CD14-positive monocyte (primary cell): ENCODE measurements at regions not wholly inside any gene's neighbourhood (a gene's known extent, or its start where the extent isn't known, plus 50 kb on each side); places are given as distances from the start of the nearest gene placed in this dataset.

Experiments used
- DNase-seq, 3 donors: peaks; one replicate each; pipeline ENCODE4 v3.0.0-alpha.2; 2011 to 2022
- H2AFZ ChIP-seq: 2 replicates; pipeline ENCODE4 v1.6.0; 2012; ENCODE audit warnings: mild to moderate bottlenecking, low read depth, low read length, inconsistent platforms; ENCODE audit not compliant: insufficient read depth, poor library complexity, severe bottlenecking
- H3K27ac ChIP-seq, 2 donors: 1 replicate in 1 of 2; 2 replicates in 1 of 2; pipeline ENCODE4 v1.5.1; 2012 to 2013; ENCODE audit warnings: low read length in 2 of 2, control low read depth in 1 of 2, inconsistent platforms in 1 of 2, low read depth in 1 of 2, mild to moderate bottlenecking in 1 of 2
- H3K27me3 ChIP-seq, 2 donors: one replicate each; pipeline versions ENCODE4 v1.6.0 to v1.6.1; 2011 to 2013; ENCODE audit warnings: low read length in 2 of 2; ENCODE audit not compliant: control insufficient read depth in 2 of 2, insufficient read depth in 2 of 2
- H3K36me3 ChIP-seq, 2 donors: replicated peaks in 1 of 2; 1 replicate in 1 of 2; 2 replicates in 1 of 2; pipeline versions ENCODE4 v1.5.1 to v1.6.1; 2012 to 2013; ENCODE audit warnings: low read length in 2 of 2, control low read depth in 1 of 2, inconsistent platforms in 1 of 2, mild to moderate bottlenecking in 1 of 2; ENCODE audit not compliant: insufficient read depth in 2 of 2, control insufficient read depth in 1 of 2
- H3K4me1 ChIP-seq, 2 donors: 1 replicate in 1 of 2; 2 replicates in 1 of 2; pipeline versions ENCODE4 v1.5.1 to v1.6.1; 2012 to 2013; ENCODE audit warnings: low read length in 2 of 2, control low read depth in 1 of 2, inconsistent platforms in 1 of 2, mild to moderate bottlenecking in 1 of 2, moderate library complexity in 1 of 2; ENCODE audit not compliant: insufficient read depth in 2 of 2, control insufficient read depth in 1 of 2
- H3K4me2 ChIP-seq: replicated peaks from 2 replicates; pipeline ENCODE3; 2012; ENCODE audit warnings: low read length, moderate library complexity, mild to moderate bottlenecking; ENCODE audit not compliant: poor library complexity, severe bottlenecking; ENCODE audit errors: extremely low read depth
- H3K4me3 ChIP-seq, 3 experiments: fragments of 200-600 bp in 1 of 3; sonication (generic) in 1 of 3; replicated peaks in 1 of 3; 1 replicate in 2 of 3; 2 replicates in 1 of 3; pipeline ENCODE4 v1.5.1; 2011 to 2013; ENCODE audit warnings: low read length in 3 of 3, mild to moderate bottlenecking in 3 of 3, control low read depth in 2 of 3, low read depth in 2 of 3, inconsistent platforms in 1 of 3, moderate library complexity in 1 of 3
- H3K79me2 ChIP-seq: 2 replicates; pipeline ENCODE4 v1.6.0; 2012; ENCODE audit warnings: mild to moderate bottlenecking, control low read depth, inconsistent platforms, low read length, moderate library complexity; ENCODE audit not compliant: insufficient read depth
- H3K9ac ChIP-seq: 2 replicates; pipeline ENCODE4 v1.6.0; 2017; ENCODE audit warnings: low read length, mild to moderate bottlenecking; ENCODE audit not compliant: insufficient read depth, poor library complexity, severe bottlenecking
- H3K9me3 ChIP-seq, 2 donors: replicated peaks in 1 of 2; 1 replicate in 1 of 2; 2 replicates in 1 of 2; pipeline versions ENCODE4 v1.5.1 to v1.6.1; 2012 to 2013; ENCODE audit warnings: low read length in 2 of 2, control low read depth in 1 of 2; ENCODE audit not compliant: control insufficient read depth in 1 of 2, insufficient read depth in 1 of 2
- H4K20me1 ChIP-seq: 2 replicates; pipeline ENCODE4 v1.6.0; 2012; ENCODE audit warnings: mild to moderate bottlenecking, low read length, control low read depth, moderate library complexity; ENCODE audit not compliant: insufficient read depth
- H3K27ac Mint-ChIP-seq, 7 donors: one replicate each; pipeline ENCODE4 v1.8.0; 2020; ENCODE audit warnings: mild to moderate bottlenecking in 7 of 7, mixed read lengths in 7 of 7, moderate library complexity in 6 of 7, inconsistent platforms in 2 of 7
- H3K27me3 Mint-ChIP-seq, 3 donors: one replicate each; pipeline ENCODE4 v1.8.0; 2021 to 2022; ENCODE audit warnings: low read depth in 3 of 3, mild to moderate bottlenecking in 3 of 3, mixed read lengths in 3 of 3, moderate library complexity in 3 of 3, inconsistent platforms in 1 of 3
- H3K36me3 Mint-ChIP-seq, 2 donors: one replicate each; pipeline ENCODE4 v1.8.0; 2020; ENCODE audit warnings: mixed read lengths in 2 of 2, inconsistent platforms in 1 of 2, mild to moderate bottlenecking in 1 of 2
- H3K4me1 Mint-ChIP-seq: one replicate; pipeline ENCODE4 v1.8.0; 2020; ENCODE audit warnings: mild to moderate bottlenecking, mixed read lengths
- H3K4me3 Mint-ChIP-seq, 2 donors: one replicate each; pipeline ENCODE4 v1.8.0; 2020; ENCODE audit warnings: mild to moderate bottlenecking in 2 of 2, mixed read lengths in 2 of 2, moderate library complexity in 1 of 2
- H3K9me3 Mint-ChIP-seq, 7 donors: one replicate each; pipeline ENCODE4 v1.8.0; 2020 to 2022; ENCODE audit warnings: mixed read lengths in 7 of 7, mild to moderate bottlenecking in 6 of 7, moderate library complexity in 6 of 7, inconsistent platforms in 2 of 7
- WGBS: methylation state at CpG from one replicate; pipeline ENCODE4 v1.1.5; 2013; ENCODE audit warnings: missing lambda C conversion rate; ENCODE audit not compliant: insufficient coverage; 5-methylcytosine and 5-hydroxymethylcytosine counted together
- intact Hi-C, 2 donors: fragments of 100-400 bp; cut with micrococcal nuclease; formaldehyde crosslinking; loops; one replicate each; pipeline versions ENCODE4 v1.15.0 to v1.15.1; 2023
- TF ChIP-seq, protein P1 (sequence below): fragments of 200-600 bp; IDR thresholded peaks from one replicate; pipeline ENCODE4 v1.8.0; 2022; ENCODE audit warnings: antibody characterized with exemption, mild to moderate bottlenecking

DNA sequence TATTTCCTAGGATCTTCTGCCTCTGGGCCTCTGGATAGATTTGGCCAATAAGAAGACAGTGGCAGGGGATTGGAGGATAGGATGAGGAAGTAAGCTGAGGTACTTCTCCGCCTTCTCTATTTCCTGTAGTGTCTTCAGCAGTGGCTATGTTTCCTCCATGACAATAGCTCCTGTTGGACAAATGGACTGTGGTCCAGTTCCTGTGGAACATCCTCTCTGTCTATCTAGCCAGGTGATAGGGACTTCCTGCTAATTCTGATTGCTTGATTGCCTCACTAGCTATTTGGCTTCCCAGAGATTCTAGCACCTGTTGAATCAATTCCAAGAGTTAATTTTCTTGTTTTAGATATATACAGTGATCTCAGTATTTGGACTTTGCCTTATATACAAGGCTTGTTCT is 456.2 kb upstream of the NECTIN3 start:
- H3K36me3 ChIP-seq, result no peaks in the 10 kb centered on the region
- Mint-ChIP-seq H3K4me3 (no peak overlapping the region), H3K9me3 (peaks cover 0 to 11% (median 3%) of the 10 kb centered on the region in 7 donors), H3K4me1 (no peaks in the 10 kb centered on the region), H3K27ac (no peak overlapping the region), H3K27me3 (no peaks in the 10 kb centered on the region), H3K36me3 (no peaks in the 10 kb centered on the region)
- H4K20me1 ChIP-seq, result no peaks in the 10 kb centered on the region
- no peaks in the 10 kb centered on the region for H3K4me1 ChIP-seq
- H2AFZ ChIP-seq, result no peak overlapping the region
- H3K9ac ChIP-seq, result no peak overlapping the region
- no peak overlapping the region for H3K4me2 ChIP-seq
- no peak overlapping the region for H3K27ac ChIP-seq
- H3K4me3 ChIP-seq, result no peak overlapping the region
- intact Hi-C loops, result no loop called here
- H3K79me2 ChIP-seq, result no peaks in the 10 kb centered on the region
- no peaks in the 10 kb centered on the region for H3K27me3 ChIP-seq
- WGBS, result no CpG with 5 or more reads among the region's 1 CpG
- DNase-seq, result no peak
- TF ChIP-seq, protein P1, sequence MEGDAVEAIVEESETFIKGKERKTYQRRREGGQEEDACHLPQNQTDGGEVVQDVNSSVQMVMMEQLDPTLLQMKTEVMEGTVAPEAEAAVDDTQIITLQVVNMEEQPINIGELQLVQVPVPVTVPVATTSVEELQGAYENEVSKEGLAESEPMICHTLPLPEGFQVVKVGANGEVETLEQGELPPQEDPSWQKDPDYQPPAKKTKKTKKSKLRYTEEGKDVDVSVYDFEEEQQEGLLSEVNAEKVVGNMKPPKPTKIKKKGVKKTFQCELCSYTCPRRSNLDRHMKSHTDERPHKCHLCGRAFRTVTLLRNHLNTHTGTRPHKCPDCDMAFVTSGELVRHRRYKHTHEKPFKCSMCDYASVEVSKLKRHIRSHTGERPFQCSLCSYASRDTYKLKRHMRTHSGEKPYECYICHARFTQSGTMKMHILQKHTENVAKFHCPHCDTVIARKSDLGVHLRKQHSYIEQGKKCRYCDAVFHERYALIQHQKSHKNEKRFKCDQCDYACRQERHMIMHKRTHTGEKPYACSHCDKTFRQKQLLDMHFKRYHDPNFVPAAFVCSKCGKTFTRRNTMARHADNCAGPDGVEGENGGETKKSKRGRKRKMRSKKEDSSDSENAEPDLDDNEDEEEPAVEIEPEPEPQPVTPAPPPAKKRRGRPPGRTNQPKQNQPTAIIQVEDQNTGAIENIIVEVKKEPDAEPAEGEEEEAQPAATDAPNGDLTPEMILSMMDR, result no peak
- H3K9me3 ChIP-seq, result peaks cover 0 to 4% of the 10 kb centered on the region in 2 donors

- no peak for DNase-seq
- peaks cover 0 to 18% (median 3%) of the 10 kb centered on the region in 7 donors for H3K9me3 Mint-ChIP-seq
- no CpG with 5 or more reads among the region's 2 CpGs for WGBS
- no peaks in the 10 kb centered on the region for H3K4me1 Mint-ChIP-seq
- H3K36me3 ChIP-seq, result no peaks in the 10 kb centered on the region
- H3K4me1 ChIP-seq, result no peaks in the 10 kb centered on the region
- H3K27ac Mint-ChIP-seq, result peak overlapping the region in 1 of 7 donors; percentile 54
- H2AFZ ChIP-seq, result no peak overlapping the region
- no peak overlapping the region for H3K4me2 ChIP-seq
- H3K27ac ChIP-seq, result no peak overlapping the region
- intact Hi-C loops, result no loop called here
- peaks cover 0 to 4% of the 10 kb centered on the region in 2 donors for H3K9me3 ChIP-seq
- no peak overlapping the region for H3K4me3 Mint-ChIP-seq
- no peak overlapping the region for H3K9ac ChIP-seq
- H3K36me3 Mint-ChIP-seq, result no peaks in the 10 kb centered on the region
- TF ChIP-seq, protein P1, result no peak
- no peaks in the 10 kb centered on the region for H3K27me3 ChIP-seq
- no peak overlapping the region for H3K4me3 ChIP-seq
- no peaks in the 10 kb centered on the region for H4K20me1 ChIP-seq
- peaks cover 0 to 2% (median 0%) of the 10 kb centered on the region in 3 donors for H3K27me3 Mint-ChIP-seq
- H3K79me2 ChIP-seq, result no peaks in the 10 kb centered on the region
Observed at GRCh38 chr3:110618512-110619226, 452.9 kb upstream of the NECTIN3 start.
